ENCODE measurements at regions not wholly inside any gene's neighbourhood (a gene's known extent, or its start where the extent isn't known, plus 50 kb on each side); places are given as distances from the start of the nearest gene placed in this dataset.

GRCh38 chr16:35713762-35714650, 2254.6 kb downstream of the TP53TG3F start:
- TF ChIP-seq CTCF (IDR thresholded peaks at IDR 0.05) = no peak
- TF ChIP-seq SIN3A (IDR thresholded peaks at IDR 0.05; ENCODE audit: borderline replicate concordance, insufficient read depth, low read depth, low read length) = no peak
- TF ChIP-seq REST (IDR thresholded peaks at IDR 0.05; ENCODE audit: insufficient read depth in 1 of 2, low read depth in 2 of 2, low read length in 1 of 2) = no peak
- no peak for TF ChIP-seq TCF7L2 (IDR thresholded peaks at IDR 0.05; ENCODE audit: low read depth, low read length)

Measured in Panc1 (cell line).